Activated CD8-positive, alpha-beta T cell treated with anti-CD3 and anti-CD28 coated beads for 36 hours (primary cell): ENCODE measurements at regions not wholly inside any gene's neighbourhood (a gene's known extent, or its start where the extent isn't known, plus 50 kb on each side); places are given as distances from the start of the nearest gene placed in this dataset.

Source experiments
- ATAC-seq: fragments of 200-7000 bp; cut with Tn5 transposase; one replicate; pipeline ENCODE4 v1.10.0; 2021; ENCODE audit warnings: mild to moderate bottlenecking, moderate library complexity
- CTCF ChIA-PET: fragments of 350-600 bp; sonication (Branson Sonifier 250); formaldehyde crosslinking; loops from one replicate; lab custom pipeline; 2021; ENCODE audit warnings: antibody characterized with exemption; lab: Charles Lee
- POLR2A ChIA-PET: fragments of 350-600 bp; sonication (Branson Sonifier 250); formaldehyde crosslinking; loops from one replicate; lab custom pipeline; 2021; ENCODE audit warnings: antibody characterized with exemption; lab: Charles Lee
- DNase-seq: peaks from one replicate; pipeline ENCODE4 v3.0.0-alpha.2; 2020
- H3K27ac Mint-ChIP-seq: one replicate; pipeline ENCODE4 v1.8.0; 2021; ENCODE audit warnings: mild to moderate bottlenecking, mixed read lengths
- H3K27me3 Mint-ChIP-seq: one replicate; pipeline ENCODE4 v1.8.0; 2021; ENCODE audit warnings: mixed read lengths
- H3K36me3 Mint-ChIP-seq: one replicate; pipeline ENCODE4 v1.8.0; 2021; ENCODE audit warnings: low read depth, mixed read lengths
- H3K4me1 Mint-ChIP-seq: one replicate; pipeline ENCODE4 v1.8.0; 2021; ENCODE audit warnings: low read depth, mixed read lengths
- H3K4me3 Mint-ChIP-seq: one replicate; pipeline ENCODE4 v1.8.0; 2021; ENCODE audit warnings: mild to moderate bottlenecking, moderate library complexity, mixed read lengths
- H3K9me3 Mint-ChIP-seq: one replicate; pipeline ENCODE4 v1.8.0; 2021; ENCODE audit warnings: mixed read lengths
- CTCF ChIP-seq: fragments of 200-600 bp; IDR thresholded peaks from one replicate; pipeline ENCODE4 v1.8.0; 2022; ENCODE audit warnings: antibody characterized with exemption, mild to moderate bottlenecking
- intact Hi-C: fragments of 100-400 bp; cut with micrococcal nuclease; formaldehyde crosslinking; loops from one replicate; pipeline ENCODE4 v1.10.0; 2022

- H3K27me3 Mint-ChIP-seq: no peaks in the 10 kb centered on the region
- ChIA-PET CTCF (interaction anchor here (0.6 kb wide), 1 partner anchor 63 kb away, joined by 4 read pairs; no protein-coding TSS in a partner anchor), POLR2A (no interaction called here)
- no peaks in the 10 kb centered on the region for H3K4me1 Mint-ChIP-seq
- DNase-seq: no peak
- peaks cover 10% of the 10 kb centered on the region for H3K9me3 Mint-ChIP-seq
- H3K36me3 Mint-ChIP-seq: no peaks in the 10 kb centered on the region
- H3K27ac Mint-ChIP-seq: no peak overlapping the region
- no peak overlapping the region for H3K4me3 Mint-ChIP-seq
- intact Hi-C loops: no loop called here
- ATAC-seq: no peak
- TF ChIP-seq CTCF: no peak
Observed at GRCh38 chr2:78561876-78562275, 463.6 kb upstream of the REG3G start.

GRCh38 chr2:78564666-78565065 lies 460.8 kb upstream of the REG3G start:
- DNase-seq (no peak), ATAC-seq (no peak)
- POLR2A ChIA-PET: no interaction called here
- H3K36me3 Mint-ChIP-seq: no peaks in the 10 kb centered on the region
- H3K4me1 Mint-ChIP-seq: no peaks in the 10 kb centered on the region
- no peak overlapping the region for H3K27ac Mint-ChIP-seq
- no peak for TF ChIP-seq CTCF
- H3K4me3 Mint-ChIP-seq: no peak overlapping the region
- CTCF ChIA-PET: no interaction called here
- intact Hi-C loops: no loop called here
- H3K9me3 Mint-ChIP-seq: peaks cover 16% of the 10 kb centered on the region
- no peaks in the 10 kb centered on the region for H3K27me3 Mint-ChIP-seq

DNA sequence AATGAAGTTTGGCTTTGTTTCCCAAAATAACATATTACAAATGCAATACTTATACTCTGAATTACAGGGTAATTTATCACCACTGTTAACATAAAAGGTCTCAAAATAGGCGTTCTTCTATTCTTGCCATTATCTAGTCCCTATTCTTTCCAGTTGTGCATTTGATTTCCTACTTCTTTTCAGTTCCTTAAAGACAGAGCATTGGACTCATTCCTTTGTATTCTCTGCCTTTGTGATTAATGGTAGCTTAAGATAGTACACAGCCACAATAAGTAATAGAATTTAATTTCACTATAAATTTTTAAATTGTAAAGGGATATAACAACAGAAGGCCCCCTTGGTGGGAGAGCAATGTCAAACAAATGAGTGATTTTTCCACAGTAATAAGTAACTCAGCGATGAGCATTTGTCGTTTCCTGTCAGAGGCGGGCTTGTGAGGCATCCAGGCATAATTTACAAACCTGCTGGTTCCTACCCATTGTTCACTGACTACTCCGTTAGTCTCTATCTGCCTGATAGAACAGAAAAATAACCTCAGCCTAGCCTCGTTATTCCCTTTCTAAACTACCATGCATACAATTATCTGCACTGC lies 456.6 kb upstream of the REG3G start:
- no peaks in the 10 kb centered on the region for H3K27me3 Mint-ChIP-seq
- no peak for ATAC-seq
- H3K4me1 Mint-ChIP-seq: no peaks in the 10 kb centered on the region
- TF ChIP-seq CTCF: no peak
- no peaks in the 10 kb centered on the region for H3K36me3 Mint-ChIP-seq
- no peak overlapping the region for H3K27ac Mint-ChIP-seq
- no peak overlapping the region for H3K4me3 Mint-ChIP-seq
- ChIA-PET CTCF (no interaction called here), POLR2A (no interaction called here)
- peaks cover 22% of the 10 kb centered on the region for H3K9me3 Mint-ChIP-seq
- intact Hi-C loops: no loop called here
- no peak for DNase-seq

DNA sequence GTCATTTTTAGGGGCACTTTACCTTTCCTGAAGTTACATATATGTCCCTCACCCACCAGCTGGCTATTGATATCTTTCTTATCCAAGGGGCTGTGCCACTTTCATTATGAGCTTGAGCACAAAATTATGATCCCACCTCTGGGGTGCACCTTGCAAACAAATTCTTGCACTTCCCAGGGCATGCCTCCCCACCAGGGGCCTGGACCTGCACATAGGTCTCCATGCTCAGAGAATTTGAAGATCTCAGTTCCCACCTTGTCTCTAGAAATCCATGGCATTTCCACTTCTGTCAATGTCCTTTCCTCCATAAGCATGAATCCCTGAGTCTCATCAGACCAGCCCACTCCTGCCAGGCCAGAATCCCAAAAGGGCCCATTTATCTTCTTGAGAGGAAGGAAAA lies 449.1 kb upstream of the REG3G start:
- ChIA-PET CTCF (no interaction called here), POLR2A (no interaction called here)
- no peak for ATAC-seq
- Mint-ChIP-seq H3K27ac (no peak overlapping the region), H3K27me3 (no peaks in the 10 kb centered on the region), H3K4me3 (no peak overlapping the region), H3K9me3 (peaks cover 8% of the 10 kb centered on the region), H3K36me3 (no peaks in the 10 kb centered on the region), H3K4me1 (no peaks in the 10 kb centered on the region)
- TF ChIP-seq CTCF: no peak
- intact Hi-C loops: no loop called here
- DNase-seq: no peak

GRCh38 chr2:78585871-78586270 lies 439.6 kb upstream of the REG3G start:
- H3K27ac Mint-ChIP-seq: no peak overlapping the region
- CTCF ChIA-PET: no interaction called here
- TF ChIP-seq CTCF: no peak
- H3K9me3 Mint-ChIP-seq: peaks cover 18% of the 10 kb centered on the region
- no peaks in the 10 kb centered on the region for H3K36me3 Mint-ChIP-seq
- POLR2A ChIA-PET: no interaction called here
- DNase-seq (no peak), ATAC-seq (no peak)
- no peak overlapping the region for H3K4me3 Mint-ChIP-seq
- intact Hi-C loops: no loop called here
- H3K4me1 Mint-ChIP-seq: no peaks in the 10 kb centered on the region
- no peaks in the 10 kb centered on the region for H3K27me3 Mint-ChIP-seq
